DND-41 (cell line): ENCODE measurements at regions not wholly inside any gene's neighbourhood (a gene's known extent, or its start where the extent isn't known, plus 50 kb on each side); places are given as distances from the start of the nearest gene placed in this dataset.

Source experiments
- ATAC-seq: fragments of 200-7000 bp; cut with Tn5 transposase; 3 replicates; pipeline ENCODE4 v1.9.1; 2021; ENCODE audit warnings: low read depth; ENCODE audit not compliant: insufficient read depth
- DNase-seq: peaks from one replicate; pipeline ENCODE4 v3.0.0-alpha.2; 2020
- H2AFZ ChIP-seq: 2 replicates; pipeline ENCODE4 v1.6.0; 2012; ENCODE audit warnings: low read depth, low read length
- H3K27ac ChIP-seq: 2 replicates; pipeline ENCODE4 v1.5.1; 2012; ENCODE audit warnings: low read length, inconsistent platforms
- H3K27me3 ChIP-seq: fragments of 200-600 bp; sonication (generic); 2 replicates; pipeline ENCODE4 v1.6.0; 2012; ENCODE audit warnings: low read length, mild to moderate bottlenecking, inconsistent platforms; ENCODE audit not compliant: insufficient read depth, poor library complexity
- H3K36me3 ChIP-seq: 2 replicates; pipeline ENCODE4 v1.5.1; 2012; ENCODE audit warnings: low read length, inconsistent platforms; ENCODE audit not compliant: insufficient read depth
- H3K4me1 ChIP-seq: 2 replicates; pipeline ENCODE4 v1.5.1; 2012; ENCODE audit warnings: mild to moderate bottlenecking, low read length; ENCODE audit not compliant: insufficient read depth
- H3K4me2 ChIP-seq: 2 replicates; pipeline ENCODE4 v1.6.0; 2012; ENCODE audit warnings: mild to moderate bottlenecking, moderate library complexity, low read length, inconsistent platforms; ENCODE audit not compliant: insufficient read depth
- H3K4me3 ChIP-seq, 2 experiments: fragments of 200-600 bp in 1 of 2; shearing (Covaris generic) in 1 of 2; 2 replicates each; pipeline ENCODE4 v1.5.1; 2012 to 2016; ENCODE audit warnings: inconsistent platforms in 2 of 2, low read length in 2 of 2, mild to moderate bottlenecking in 2 of 2, low read depth in 1 of 2, moderate library complexity in 1 of 2
- H3K79me2 ChIP-seq: 2 replicates; pipeline ENCODE4 v1.6.0; 2012; ENCODE audit warnings: low read length, inconsistent platforms; ENCODE audit not compliant: insufficient read depth
- H3K9ac ChIP-seq: 2 replicates; pipeline ENCODE4 v1.6.0; 2012; ENCODE audit warnings: low read depth, mild to moderate bottlenecking, inconsistent platforms, low read length, moderate library complexity
- H3K9me3 ChIP-seq: 2 replicates; pipeline ENCODE4 v1.5.1; 2012; ENCODE audit warnings: low read length, moderate library complexity, mild to moderate bottlenecking, inconsistent platforms; ENCODE audit not compliant: insufficient read depth, severe bottlenecking
- H4K20me1 ChIP-seq: 2 replicates; pipeline ENCODE4 v1.6.0; 2012; ENCODE audit warnings: low read length; ENCODE audit not compliant: insufficient read depth
- EZH2 ChIP-seq: IDR thresholded peaks from 3 replicates; pipeline ENCODE4 v1.6.1; 2012; ENCODE audit warnings: borderline replicate concordance, low read depth, mild to moderate bottlenecking, moderate library complexity, low read length, inconsistent platforms; ENCODE audit not compliant: severe bottlenecking
- TF ChIP-seq, protein P1 (sequence below): IDR thresholded peaks from 2 replicates; pipeline ENCODE4 v1.5.1; 2012; ENCODE audit warnings: borderline replicate concordance, low read length, moderate library complexity, mild to moderate bottlenecking; ENCODE audit not compliant: poor library complexity, severe bottlenecking; ENCODE audit errors: extremely low read depth

DNA sequence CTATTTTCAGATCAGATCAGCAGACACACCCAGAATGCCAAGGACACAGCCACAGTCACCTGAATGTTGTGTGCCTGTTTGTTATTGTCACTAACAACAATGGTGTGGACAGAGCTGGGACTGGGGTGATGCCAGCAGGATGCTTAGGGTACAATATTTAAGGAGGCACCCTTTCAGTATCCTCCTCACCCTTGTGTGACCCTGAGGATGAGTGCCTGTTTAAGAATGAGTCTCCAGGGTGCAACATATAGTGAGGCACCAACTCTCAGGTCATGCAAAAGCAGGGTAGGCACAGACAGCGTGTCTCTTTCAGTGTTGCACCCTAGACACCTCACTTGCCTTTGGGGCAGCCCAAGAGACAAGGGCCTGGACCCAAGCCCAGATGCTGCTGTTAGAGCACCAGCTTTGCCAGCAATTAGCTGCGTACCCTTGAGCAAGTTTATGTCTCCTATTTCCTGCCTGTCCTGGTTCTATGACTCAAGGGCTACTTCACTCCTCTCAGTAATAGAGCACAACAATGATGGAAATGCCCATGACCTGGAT is 122.6 kb downstream of the AQP9 start:
- no peaks in the 10 kb centered on the region for H3K79me2 ChIP-seq
- H3K27ac ChIP-seq, result no peak overlapping the region
- H3K4me1 ChIP-seq, result peaks cover 15% of the 10 kb centered on the region
- no peak for TF ChIP-seq EZH2
- TF ChIP-seq, protein P1, sequence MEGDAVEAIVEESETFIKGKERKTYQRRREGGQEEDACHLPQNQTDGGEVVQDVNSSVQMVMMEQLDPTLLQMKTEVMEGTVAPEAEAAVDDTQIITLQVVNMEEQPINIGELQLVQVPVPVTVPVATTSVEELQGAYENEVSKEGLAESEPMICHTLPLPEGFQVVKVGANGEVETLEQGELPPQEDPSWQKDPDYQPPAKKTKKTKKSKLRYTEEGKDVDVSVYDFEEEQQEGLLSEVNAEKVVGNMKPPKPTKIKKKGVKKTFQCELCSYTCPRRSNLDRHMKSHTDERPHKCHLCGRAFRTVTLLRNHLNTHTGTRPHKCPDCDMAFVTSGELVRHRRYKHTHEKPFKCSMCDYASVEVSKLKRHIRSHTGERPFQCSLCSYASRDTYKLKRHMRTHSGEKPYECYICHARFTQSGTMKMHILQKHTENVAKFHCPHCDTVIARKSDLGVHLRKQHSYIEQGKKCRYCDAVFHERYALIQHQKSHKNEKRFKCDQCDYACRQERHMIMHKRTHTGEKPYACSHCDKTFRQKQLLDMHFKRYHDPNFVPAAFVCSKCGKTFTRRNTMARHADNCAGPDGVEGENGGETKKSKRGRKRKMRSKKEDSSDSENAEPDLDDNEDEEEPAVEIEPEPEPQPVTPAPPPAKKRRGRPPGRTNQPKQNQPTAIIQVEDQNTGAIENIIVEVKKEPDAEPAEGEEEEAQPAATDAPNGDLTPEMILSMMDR, result no peak
- DNase-seq, result no peak
- no peaks in the 10 kb centered on the region for H3K9me3 ChIP-seq
- no peaks in the 10 kb centered on the region for H3K27me3 ChIP-seq
- H3K4me2 ChIP-seq, result no peak overlapping the region
- H3K4me3 ChIP-seq, result no peak overlapping the region
- no peak overlapping the region for H2AFZ ChIP-seq
- ATAC-seq, result no peak
- no peak overlapping the region for H3K9ac ChIP-seq
- H4K20me1 ChIP-seq, result no peaks in the 10 kb centered on the region
- no peaks in the 10 kb centered on the region for H3K36me3 ChIP-seq

DNA sequence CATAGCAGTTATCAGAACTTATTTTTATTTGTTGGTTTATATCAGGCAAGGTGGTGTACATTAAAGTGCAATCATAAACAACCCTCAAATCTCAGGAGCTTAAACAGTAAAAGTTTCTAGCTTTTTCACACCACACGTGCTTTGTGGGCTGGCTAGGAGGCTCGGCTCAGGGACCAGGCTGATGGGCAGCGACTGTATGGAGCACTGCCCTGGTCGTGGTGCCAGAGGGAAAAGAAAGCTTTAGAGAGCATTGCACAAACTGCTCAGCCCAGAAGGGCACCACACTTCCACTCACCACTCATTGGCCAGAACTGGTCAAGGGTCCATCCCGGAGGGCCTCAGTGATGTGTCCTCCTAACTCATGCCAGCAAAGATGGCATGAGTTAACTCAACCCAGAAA is 123.2 kb downstream of the AQP9 start:
- H2AFZ ChIP-seq, result no peak overlapping the region
- TF ChIP-seq EZH2, result no peak
- TF ChIP-seq, protein P1, result no peak
- no peak overlapping the region for H3K27ac ChIP-seq
- H3K4me3 ChIP-seq, result no peak overlapping the region
- H4K20me1 ChIP-seq, result no peaks in the 10 kb centered on the region
- no peaks in the 10 kb centered on the region for H3K27me3 ChIP-seq
- H3K36me3 ChIP-seq, result no peaks in the 10 kb centered on the region
- ATAC-seq (no peak), DNase-seq (no peak)
- no peak overlapping the region for H3K9ac ChIP-seq
- peaks cover 15% of the 10 kb centered on the region for H3K4me1 ChIP-seq
- no peaks in the 10 kb centered on the region for H3K9me3 ChIP-seq
- no peaks in the 10 kb centered on the region for H3K79me2 ChIP-seq
- H3K4me2 ChIP-seq, result no peak overlapping the region

DNA sequence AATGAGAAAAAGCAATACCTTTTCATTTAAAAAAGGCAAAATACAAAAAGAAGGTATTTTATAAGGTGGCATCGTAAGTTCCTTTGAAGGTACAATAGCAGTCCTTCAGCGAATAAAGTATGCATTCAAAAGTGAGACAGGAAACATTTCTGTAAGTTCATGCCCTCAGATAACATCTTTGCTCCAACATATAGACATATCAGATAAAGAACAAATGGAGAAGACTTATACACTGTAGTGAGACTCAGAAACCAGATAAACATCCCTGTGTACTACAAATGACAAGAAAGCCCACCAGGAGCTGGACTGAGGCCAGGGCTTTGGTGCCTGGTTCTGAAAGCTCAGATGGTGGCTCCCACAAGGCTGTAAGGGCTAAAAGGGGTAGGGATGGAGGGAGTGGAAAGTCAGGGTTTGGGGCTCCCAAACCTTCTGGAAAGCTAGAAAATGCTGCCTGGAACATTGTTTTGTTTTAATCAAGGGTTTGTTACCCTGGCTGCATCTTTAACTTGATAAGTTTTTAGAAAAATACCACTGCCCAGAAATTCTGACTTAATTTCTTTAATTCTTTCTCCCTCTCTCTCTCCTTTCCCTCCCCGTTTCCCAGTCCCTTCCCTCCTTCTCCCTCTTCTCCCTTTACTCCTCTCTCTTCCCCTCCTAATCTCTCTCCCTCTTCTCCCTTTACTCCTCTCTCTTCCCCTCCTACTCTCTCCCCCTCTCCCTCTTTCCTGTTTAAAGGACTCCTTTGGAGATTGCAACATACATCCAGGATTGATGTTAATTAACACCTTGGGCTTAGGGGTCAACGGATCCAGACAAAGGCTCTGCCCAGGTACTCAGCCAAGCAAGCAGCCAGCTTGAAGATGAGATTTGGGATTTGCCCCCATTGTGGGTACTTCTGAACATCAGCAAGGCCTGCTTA is 126.1 kb downstream of the AQP9 start:
- H3K4me2 ChIP-seq, result peak overlapping the region; percentile 1; the same call in 1 of the 2 replicates
- no peaks in the 10 kb centered on the region for H3K79me2 ChIP-seq
- H3K27me3 ChIP-seq, result no peaks in the 10 kb centered on the region
- TF ChIP-seq, protein P1, result no peak
- no peak for TF ChIP-seq EZH2
- ATAC-seq, result peak; percentile 72
- H4K20me1 ChIP-seq, result no peaks in the 10 kb centered on the region
- DNase-seq, result peak; percentile 36
- no peaks in the 10 kb centered on the region for H3K36me3 ChIP-seq
- H3K4me3 ChIP-seq, result no peak overlapping the region
- peaks cover 15% of the 10 kb centered on the region for H3K4me1 ChIP-seq
- 0 out of 2 replicates have a peak overlapping the region, but pooled peaks have one; percentile 26 for H3K27ac ChIP-seq
- no peaks in the 10 kb centered on the region for H3K9me3 ChIP-seq
- no peak overlapping the region for H2AFZ ChIP-seq
- no peak overlapping the region for H3K9ac ChIP-seq
